SU-DHL-6 (cell line): ENCODE measurements at regions not wholly inside any gene's neighbourhood (a gene's known extent, or its start where the extent isn't known, plus 50 kb on each side); places are given as distances from the start of the nearest gene placed in this dataset.

Source experiments
- H2AFZ ChIP-seq: fragments of 200-600 bp; sonication (generic); 2 replicates; pipeline ENCODE4 v1.6.1; 2014; ENCODE audit warnings: low read depth, mild to moderate bottlenecking, moderate library complexity, mixed read lengths, antibody characterized with exemption, low read length; ENCODE audit not compliant: severe bottlenecking
- H3F3A ChIP-seq: fragments of 200-600 bp; shearing (Covaris generic); 2 replicates; pipeline ENCODE4 v1.6.0; 2016; ENCODE audit warnings: antibody characterized with exemption, mild to moderate bottlenecking; ENCODE audit not compliant: insufficient read depth
- H3K27ac ChIP-seq: fragments of 200-600 bp; sonication (generic); 2 replicates; pipeline ENCODE4 v1.5.1; 2016; ENCODE audit warnings: low read depth, mild to moderate bottlenecking, low read length, moderate library complexity, mixed read lengths
- H3K27me3 ChIP-seq: fragments of 200-600 bp; sonication (generic), shearing (Covaris generic); 2 replicates; pipeline ENCODE4 v1.6.0; 2014; ENCODE audit warnings: mild to moderate bottlenecking, low read length
- H3K36me3 ChIP-seq: fragments of 200-600 bp; sonication (generic); 2 replicates; pipeline ENCODE4 v1.6.1; 2014; ENCODE audit warnings: mild to moderate bottlenecking, low read length, mixed read lengths
- H3K4me2 ChIP-seq: fragments of 300-600, 200-600 bp; shearing (Covaris generic), sonication (generic); 2 replicates; pipeline ENCODE4 v1.6.0; 2014; ENCODE audit warnings: low read length, low read depth, mild to moderate bottlenecking; ENCODE audit not compliant: poor library complexity, severe bottlenecking
- H3K4me3 ChIP-seq: fragments of 200-600 bp; sonication (generic); 2 replicates; pipeline ENCODE4 v1.5.1; 2014; ENCODE audit warnings: antibody characterized with exemption, low read length, mild to moderate bottlenecking, mixed read lengths; ENCODE audit not compliant: insufficient read depth, poor library complexity, severe bottlenecking
- H3K79me2 ChIP-seq: fragments of 200-600 bp; sonication (generic); 2 replicates; pipeline ENCODE4 v1.6.1; 2014; ENCODE audit warnings: mild to moderate bottlenecking, low read length, moderate library complexity; ENCODE audit not compliant: insufficient read depth
- H3K9ac ChIP-seq: fragments of 200-600 bp; sonication (generic); 2 replicates; pipeline ENCODE4 v1.7.0; 2014; ENCODE audit warnings: mild to moderate bottlenecking, low read length
- H3K9me2 ChIP-seq: fragments of 200-600 bp; sonication (generic); replicated peaks from 2 replicates; pipeline ENCODE4 v1.6.1; 2014; ENCODE audit warnings: low read length; ENCODE audit not compliant: insufficient read depth
- H3K9me3 ChIP-seq: fragments of 200-600 bp; sonication (generic); 2 replicates; pipeline ENCODE4 v1.6.1; 2014; ENCODE audit warnings: low read length, mixed read lengths; ENCODE audit not compliant: insufficient read depth
- H4K20me1 ChIP-seq: fragments of 200-600 bp; sonication (generic); 2 replicates; pipeline ENCODE4 v1.6.1; 2014; ENCODE audit warnings: low read depth, mild to moderate bottlenecking, antibody characterized with exemption, low read length, moderate library complexity, mixed read lengths
- EZH2phosphoT487 ChIP-seq: fragments of 200-600 bp; sonication (generic), shearing (Covaris generic); conservative IDR thresholded peaks from 2 replicates; pipeline ENCODE4 v1.6.1; 2018; ENCODE audit warnings: mild to moderate bottlenecking, antibody characterized with exemption, low read length, moderate library complexity, mixed read lengths
- TF ChIP-seq, protein P1 (sequence below): fragments of 200-600 bp; sonication (generic); IDR thresholded peaks from one replicate; pipeline ENCODE4 v1.5.1; 2017; ENCODE audit warnings: antibody characterized with exemption, mild to moderate bottlenecking, low read length, moderate library complexity; ENCODE audit not compliant: insufficient read depth, poor library complexity, severe bottlenecking

DNA sequence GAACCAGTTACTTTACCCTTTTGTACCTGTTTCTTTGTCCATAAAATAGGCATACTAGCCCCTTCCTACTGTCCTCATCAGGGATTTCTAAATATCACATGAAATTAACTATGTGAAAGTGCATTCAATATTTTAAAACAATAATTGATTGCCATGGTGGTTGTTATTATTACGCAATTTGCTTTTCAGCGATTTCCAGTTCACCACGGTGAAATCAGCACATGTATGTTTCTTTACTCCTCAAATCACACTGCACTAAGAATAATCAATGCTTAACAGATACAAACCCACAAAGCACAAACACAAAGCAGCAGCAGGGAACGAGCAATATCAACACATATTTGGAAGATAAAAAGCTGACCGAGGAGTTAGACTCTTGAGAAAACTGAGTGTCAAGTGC, 371.3 kb upstream of the NOCT start:
- H3K9me2 ChIP-seq, result no peaks in the 10 kb centered on the region
- no peaks in the 10 kb centered on the region for H3K9me3 ChIP-seq
- no peak overlapping the region for H3K4me2 ChIP-seq
- no peaks in the 10 kb centered on the region for H3K36me3 ChIP-seq
- H3K27me3 ChIP-seq, result no peaks in the 10 kb centered on the region
- no peaks in the 10 kb centered on the region for H3F3A ChIP-seq
- H3K79me2 ChIP-seq, result no peaks in the 10 kb centered on the region
- no peaks in the 10 kb centered on the region for H4K20me1 ChIP-seq
- H3K27ac ChIP-seq, result no peak overlapping the region
- no peak overlapping the region for H2AFZ ChIP-seq
- H3K9ac ChIP-seq, result no peak overlapping the region
- TF ChIP-seq EZH2phosphoT487, result no peak
- TF ChIP-seq, protein P1, sequence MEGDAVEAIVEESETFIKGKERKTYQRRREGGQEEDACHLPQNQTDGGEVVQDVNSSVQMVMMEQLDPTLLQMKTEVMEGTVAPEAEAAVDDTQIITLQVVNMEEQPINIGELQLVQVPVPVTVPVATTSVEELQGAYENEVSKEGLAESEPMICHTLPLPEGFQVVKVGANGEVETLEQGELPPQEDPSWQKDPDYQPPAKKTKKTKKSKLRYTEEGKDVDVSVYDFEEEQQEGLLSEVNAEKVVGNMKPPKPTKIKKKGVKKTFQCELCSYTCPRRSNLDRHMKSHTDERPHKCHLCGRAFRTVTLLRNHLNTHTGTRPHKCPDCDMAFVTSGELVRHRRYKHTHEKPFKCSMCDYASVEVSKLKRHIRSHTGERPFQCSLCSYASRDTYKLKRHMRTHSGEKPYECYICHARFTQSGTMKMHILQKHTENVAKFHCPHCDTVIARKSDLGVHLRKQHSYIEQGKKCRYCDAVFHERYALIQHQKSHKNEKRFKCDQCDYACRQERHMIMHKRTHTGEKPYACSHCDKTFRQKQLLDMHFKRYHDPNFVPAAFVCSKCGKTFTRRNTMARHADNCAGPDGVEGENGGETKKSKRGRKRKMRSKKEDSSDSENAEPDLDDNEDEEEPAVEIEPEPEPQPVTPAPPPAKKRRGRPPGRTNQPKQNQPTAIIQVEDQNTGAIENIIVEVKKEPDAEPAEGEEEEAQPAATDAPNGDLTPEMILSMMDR, result no peak
- H3K4me3 ChIP-seq, result no peak overlapping the region

GRCh38 chr4:138643827-138644226, 371.8 kb upstream of the NOCT start:
- TF ChIP-seq, protein P1, result no peak
- TF ChIP-seq EZH2phosphoT487, result no peak
- H3K4me2 ChIP-seq, result no peak overlapping the region
- H3K79me2 ChIP-seq, result no peaks in the 10 kb centered on the region

GRCh38 chr4:138639018-138639741, 376.4 kb upstream of the NOCT start:
- no peaks in the 10 kb centered on the region for H3K9me3 ChIP-seq
- no peak overlapping the region for H3K27ac ChIP-seq
- no peak overlapping the region for H3K4me2 ChIP-seq
- no peaks in the 10 kb centered on the region for H4K20me1 ChIP-seq
- no peaks in the 10 kb centered on the region for H3K36me3 ChIP-seq
- no peaks in the 10 kb centered on the region for H3K79me2 ChIP-seq
- H3K4me3 ChIP-seq, result no peak overlapping the region
- H3K9ac ChIP-seq, result no peak overlapping the region
- no peak for TF ChIP-seq EZH2phosphoT487
- H2AFZ ChIP-seq, result no peak overlapping the region
- H3F3A ChIP-seq, result no peaks in the 10 kb centered on the region
- H3K27me3 ChIP-seq, result no peaks in the 10 kb centered on the region
- H3K9me2 ChIP-seq, result no peaks in the 10 kb centered on the region

More at GRCh38 chr4:138643827-138644226, 371.8 kb upstream of the NOCT start:
- Histone ChIP-seq H2AFZ (no peak overlapping the region), H3K9ac (no peak overlapping the region), H4K20me1 (no peaks in the 10 kb centered on the region), H3K4me3 (no peak overlapping the region), H3K27me3 (no peaks in the 10 kb centered on the region), H3K9me3 (no peaks in the 10 kb centered on the region), H3F3A (no peaks in the 10 kb centered on the region), H3K9me2 (no peaks in the 10 kb centered on the region), H3K36me3 (no peaks in the 10 kb centered on the region), H3K27ac (no peak overlapping the region)

DNA sequence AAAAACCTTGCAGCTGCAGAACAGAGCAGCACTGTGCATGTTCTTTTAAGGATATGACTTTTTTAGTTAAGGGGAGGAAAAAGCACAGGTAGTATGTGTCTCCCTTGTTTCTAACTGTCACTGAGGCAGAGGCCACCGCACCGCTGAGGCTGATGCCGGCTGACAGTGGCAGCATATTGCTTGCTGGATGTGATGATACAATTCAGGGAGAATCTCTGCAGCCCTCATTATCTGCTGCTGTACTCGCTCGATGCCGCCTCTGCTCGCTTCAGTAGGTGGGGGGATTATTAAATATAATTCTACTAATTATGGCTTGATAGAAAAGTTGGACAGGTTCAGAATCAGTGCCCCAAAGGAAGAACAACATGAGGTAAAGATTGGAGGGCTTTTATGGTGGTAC, 378.8 kb upstream of the NOCT start:
- Histone ChIP-seq H3F3A (no peaks in the 10 kb centered on the region), H3K36me3 (no peaks in the 10 kb centered on the region), H3K79me2 (no peaks in the 10 kb centered on the region), H3K9me2 (no peaks in the 10 kb centered on the region), H3K27ac (no peak overlapping the region), H3K9ac (no peak overlapping the region), H4K20me1 (no peaks in the 10 kb centered on the region), H3K4me3 (no peak overlapping the region), H2AFZ (no peak overlapping the region), H3K9me3 (no peaks in the 10 kb centered on the region), H3K27me3 (no peaks in the 10 kb centered on the region), H3K4me2 (no peak overlapping the region)
- no peak for TF ChIP-seq EZH2phosphoT487
- TF ChIP-seq, protein P1, result no peak
